SU-DHL-6 (cell line): ENCODE measurements at regions not wholly inside any gene's neighbourhood (a gene's known extent, or its start where the extent isn't known, plus 50 kb on each side); places are given as distances from the start of the nearest gene placed in this dataset.

ENCODE experiments used
- H2AFZ ChIP-seq: fragments of 200-600 bp; sonication (generic); 2 replicates; pipeline ENCODE4 v1.6.1; 2014; ENCODE audit warnings: low read depth, mild to moderate bottlenecking, moderate library complexity, mixed read lengths, antibody characterized with exemption, low read length; ENCODE audit not compliant: severe bottlenecking
- H3F3A ChIP-seq: fragments of 200-600 bp; shearing (Covaris generic); 2 replicates; pipeline ENCODE4 v1.6.0; 2016; ENCODE audit warnings: antibody characterized with exemption, mild to moderate bottlenecking; ENCODE audit not compliant: insufficient read depth
- H3K27ac ChIP-seq: fragments of 200-600 bp; sonication (generic); 2 replicates; pipeline ENCODE4 v1.5.1; 2016; ENCODE audit warnings: low read depth, mild to moderate bottlenecking, low read length, moderate library complexity, mixed read lengths
- H3K27me3 ChIP-seq: fragments of 200-600 bp; sonication (generic), shearing (Covaris generic); 2 replicates; pipeline ENCODE4 v1.6.0; 2014; ENCODE audit warnings: mild to moderate bottlenecking, low read length
- H3K36me3 ChIP-seq: fragments of 200-600 bp; sonication (generic); 2 replicates; pipeline ENCODE4 v1.6.1; 2014; ENCODE audit warnings: mild to moderate bottlenecking, low read length, mixed read lengths
- H3K4me2 ChIP-seq: fragments of 300-600, 200-600 bp; shearing (Covaris generic), sonication (generic); 2 replicates; pipeline ENCODE4 v1.6.0; 2014; ENCODE audit warnings: low read length, low read depth, mild to moderate bottlenecking; ENCODE audit not compliant: poor library complexity, severe bottlenecking
- H3K4me3 ChIP-seq: fragments of 200-600 bp; sonication (generic); 2 replicates; pipeline ENCODE4 v1.5.1; 2014; ENCODE audit warnings: antibody characterized with exemption, low read length, mild to moderate bottlenecking, mixed read lengths; ENCODE audit not compliant: insufficient read depth, poor library complexity, severe bottlenecking
- H3K79me2 ChIP-seq: fragments of 200-600 bp; sonication (generic); 2 replicates; pipeline ENCODE4 v1.6.1; 2014; ENCODE audit warnings: mild to moderate bottlenecking, low read length, moderate library complexity; ENCODE audit not compliant: insufficient read depth
- H3K9ac ChIP-seq: fragments of 200-600 bp; sonication (generic); 2 replicates; pipeline ENCODE4 v1.7.0; 2014; ENCODE audit warnings: mild to moderate bottlenecking, low read length
- H3K9me2 ChIP-seq: fragments of 200-600 bp; sonication (generic); replicated peaks from 2 replicates; pipeline ENCODE4 v1.6.1; 2014; ENCODE audit warnings: low read length; ENCODE audit not compliant: insufficient read depth
- H3K9me3 ChIP-seq: fragments of 200-600 bp; sonication (generic); 2 replicates; pipeline ENCODE4 v1.6.1; 2014; ENCODE audit warnings: low read length, mixed read lengths; ENCODE audit not compliant: insufficient read depth
- H4K20me1 ChIP-seq: fragments of 200-600 bp; sonication (generic); 2 replicates; pipeline ENCODE4 v1.6.1; 2014; ENCODE audit warnings: low read depth, mild to moderate bottlenecking, antibody characterized with exemption, low read length, moderate library complexity, mixed read lengths
- CTCF ChIP-seq: fragments of 200-600 bp; sonication (generic); IDR thresholded peaks from one replicate; pipeline ENCODE4 v1.5.1; 2017; ENCODE audit warnings: antibody characterized with exemption, mild to moderate bottlenecking, low read length, moderate library complexity; ENCODE audit not compliant: insufficient read depth, poor library complexity, severe bottlenecking
- EZH2phosphoT487 ChIP-seq: fragments of 200-600 bp; sonication (generic), shearing (Covaris generic); conservative IDR thresholded peaks from 2 replicates; pipeline ENCODE4 v1.6.1; 2018; ENCODE audit warnings: mild to moderate bottlenecking, antibody characterized with exemption, low read length, moderate library complexity, mixed read lengths

GRCh38 chr10:58993480-58994221 lies 182.8 kb upstream of the PHYHIPL start:
- Histone ChIP-seq H3K9me2 (no peaks in the 10 kb centered on the region), H3K27ac (peak overlapping the region; percentile 99), H3K4me2 (peak overlapping the region; percentile 89), H3K9me3 (peaks cover 20% of the 10 kb centered on the region; the same call in 1 of the 2 replicates), H2AFZ (no peak overlapping the region), H3K9ac (peak overlapping the region; percentile 61), H3F3A (peaks cover 42% of the 10 kb centered on the region), H3K79me2 (no peaks in the 10 kb centered on the region), H3K4me3 (peak overlapping the region; percentile 45), H4K20me1 (no peaks in the 10 kb centered on the region), H3K36me3 (peaks cover 12% of the 10 kb centered on the region; the same call in 1 of the 2 replicates), H3K27me3 (no peaks in the 10 kb centered on the region)
- no peak for TF ChIP-seq CTCF
- no peak for TF ChIP-seq EZH2phosphoT487

GRCh38 chr10:58994226-58995057 lies 182.0 kb upstream of the PHYHIPL start:
- Histone ChIP-seq H3K27ac (peak overlapping the region; percentile 99), H4K20me1 (no peaks in the 10 kb centered on the region), H3K9me2 (no peaks in the 10 kb centered on the region), H3K4me2 (peak overlapping the region; percentile 89), H3K9me3 (peaks cover 20% of the 10 kb centered on the region; the same call in 1 of the 2 replicates), H3K36me3 (peaks cover 12% of the 10 kb centered on the region; the same call in 1 of the 2 replicates), H3K9ac (peak overlapping the region; percentile 45), H2AFZ (peak overlapping the region; percentile 71), H3K79me2 (no peaks in the 10 kb centered on the region), H3K27me3 (no peaks in the 10 kb centered on the region), H3F3A (peaks cover 35% of the 10 kb centered on the region), H3K4me3 (peak overlapping the region; percentile 26)
- no peak for TF ChIP-seq EZH2phosphoT487
- TF ChIP-seq CTCF: no peak

GRCh38 chr10:58995058-58995596 lies 181.3 kb upstream of the PHYHIPL start:
- Histone ChIP-seq H3K9me2 (no peaks in the 10 kb centered on the region), H3K79me2 (no peaks in the 10 kb centered on the region), H3K4me2 (peak overlapping the region; percentile 89), H3K4me3 (peak overlapping the region; percentile 12), H3K36me3 (peaks cover 9% of the 10 kb centered on the region; the same call in 1 of the 2 replicates), H4K20me1 (no peaks in the 10 kb centered on the region), H3K27ac (peak overlapping the region; percentile 99), H3K9ac (peak overlapping the region; percentile 45), H3K27me3 (no peaks in the 10 kb centered on the region), H3F3A (peaks cover 31% of the 10 kb centered on the region), H2AFZ (peak overlapping the region; percentile 71), H3K9me3 (peaks cover 16% of the 10 kb centered on the region; the same call in 1 of the 2 replicates)
- TF ChIP-seq EZH2phosphoT487 (no peak), CTCF (no peak)
